HCT116 (cell line): ENCODE measurements at regions not wholly inside any gene's neighbourhood (a gene's known extent, or its start where the extent isn't known, plus 50 kb on each side); places are given as distances from the start of the nearest gene placed in this dataset.

Experiments used
- ATAC-seq: fragments of 200-7000 bp; cut with Tn5 transposase; 2 replicates; pipeline ENCODE4 v1.9.1; 2020; ENCODE audit warnings: mild to moderate bottlenecking, moderate library complexity
- BruUV-seq: library from RNA; stranded (reverse); fragments of 400-500 nt; replicated peaks from 2 replicates; lab custom pipeline; 2021; lab: Mats Ljungman, UMichigan
- CTCF ChIA-PET: fragments of 300-600 bp; sonication (Branson Sonifier 250); formaldehyde crosslinking; loops from one replicate; lab custom pipeline; 2021; ENCODE audit warnings: antibody characterized with exemption; lab: Charles Lee
- POLR2A ChIA-PET: fragments of 300-600, 350-600 bp; sonication (Branson Sonifier 250); formaldehyde crosslinking; loops from one replicate; lab custom pipeline; 2021; ENCODE audit warnings: antibody characterized with exemption; lab: Charles Lee
- RAD21 ChIA-PET, 2 experiments: fragments of 300-600 bp; sonication (Branson Sonifier 250); formaldehyde crosslinking; loops; one replicate each; lab custom pipeline; 2023; ENCODE audit warnings: low total read pairs in 2 of 2; ENCODE audit not compliant: uncharacterized antibody in 2 of 2, unreplicated experiment in 2 of 2, low non-redundant PET in 1 of 2; lab: Charles Lee
- DNase-seq: peaks from one replicate; pipeline ENCODE4 v3.0.0-alpha.2; 2010; ENCODE audit warnings: low read depth, low spot score
- H2AFZ ChIP-seq: fragments of 200-600 bp; shearing (Covaris generic), sonication (generic); 2 replicates; pipeline ENCODE4 v1.6.1; 2017; ENCODE audit warnings: low read depth, mixed run types, mixed read lengths, antibody characterized with exemption, low read length; ENCODE audit not compliant: poor library complexity, severe bottlenecking
- H3K27ac ChIP-seq: 2 replicates; pipeline ENCODE4 v1.5.1; 2012; ENCODE audit warnings: low read depth, low read length
- H3K27me3 ChIP-seq: fragments of 200-600 bp; sonication (generic); 2 replicates; pipeline ENCODE4 v1.6.1; 2016; ENCODE audit warnings: mixed run types, low read length, mixed read lengths; ENCODE audit not compliant: insufficient read depth
- H3K36me3 ChIP-seq, 2 experiments: fragments of 200-500 bp in 1 of 2; fragments of 200-600 bp in 1 of 2; sonication (Bioruptor generic) in 1 of 2; sonication (generic) in 1 of 2; 2 replicates each; pipeline versions ENCODE4 v1.5.1 to v1.6.1; 2014 to 2016; ENCODE audit warnings: low read length in 2 of 2, inconsistent platforms in 1 of 2, mixed read lengths in 1 of 2, mixed run types in 1 of 2; ENCODE audit not compliant: insufficient read depth in 2 of 2, control insufficient read depth in 1 of 2
- H3K4me1 ChIP-seq, 2 experiments: fragments of 200-600 bp in 1 of 2; sonication (generic) in 1 of 2; 2 replicates each; pipeline versions ENCODE4 v1.5.1 to v1.6.1; 2012 to 2017; ENCODE audit warnings: low read length in 2 of 2, inconsistent platforms in 1 of 2, mild to moderate bottlenecking in 1 of 2, mixed read lengths in 1 of 2, mixed run types in 1 of 2, moderate library complexity in 1 of 2; ENCODE audit not compliant: insufficient read depth in 2 of 2, control insufficient read depth in 1 of 2
- H3K4me2 ChIP-seq: fragments of 200-600 bp; sonication (generic); 2 replicates; pipeline ENCODE4 v1.6.1; 2017; ENCODE audit warnings: mixed run types, low read length, mixed read lengths
- H3K4me3 ChIP-seq, 2 experiments: fragments of 200-600 bp in 1 of 2; sonication (generic) in 1 of 2; replicated peaks in 1 of 2; 2 replicates each; pipeline ENCODE4 v1.5.1; 2011 to 2016; ENCODE audit warnings: low read length in 2 of 2, control low read depth in 1 of 2, low read depth in 1 of 2, mild to moderate bottlenecking in 1 of 2, mixed read lengths in 1 of 2, mixed run types in 1 of 2
- H3K79me2 ChIP-seq: fragments of 200-600 bp; sonication (generic); 2 replicates; pipeline ENCODE4 v1.6.1; 2017; ENCODE audit warnings: mild to moderate bottlenecking, mixed run types, low read length, moderate library complexity, mixed read lengths; ENCODE audit not compliant: insufficient read depth
- H3K9ac ChIP-seq: fragments of 200-600 bp; sonication (generic); 2 replicates; pipeline ENCODE4 v1.6.1; 2016; ENCODE audit warnings: low read length, mixed read lengths
- H3K9me2 ChIP-seq: fragments of 200-600 bp; sonication (generic), shearing (Covaris generic); 2 replicates; pipeline ENCODE4 v1.6.1; 2017; ENCODE audit warnings: mixed run types, mild to moderate bottlenecking, moderate library complexity; ENCODE audit not compliant: insufficient read depth
- H3K9me3 ChIP-seq, 2 experiments: fragments of 200-500 bp in 1 of 2; fragments of 200-600 bp in 1 of 2; sonication (Bioruptor generic) in 1 of 2; sonication (generic) in 1 of 2; 2 replicates each; pipeline ENCODE4 v1.6.1; 2014 to 2017; ENCODE audit warnings: low read length in 2 of 2, mixed read lengths in 2 of 2, inconsistent platforms in 1 of 2, low read depth in 1 of 2, mild to moderate bottlenecking in 1 of 2, mixed run types in 1 of 2, moderate library complexity in 1 of 2; ENCODE audit not compliant: control insufficient read depth in 1 of 2, insufficient read depth in 1 of 2
- H4K20me1 ChIP-seq: fragments of 200-600 bp; sonication (generic), shearing (Covaris generic); 2 replicates; pipeline ENCODE4 v1.6.1; 2017; ENCODE audit warnings: mixed run types, mild to moderate bottlenecking, moderate library complexity; ENCODE audit not compliant: insufficient read depth
- POLR2AphosphoS5 ChIP-seq: IDR thresholded peaks from 2 replicates; pipeline ENCODE4 v1.6.1; 2011; ENCODE audit warnings: mild to moderate bottlenecking, low read depth, low read length, moderate library complexity
- SRF ChIP-seq: IDR thresholded peaks from 2 replicates; pipeline ENCODE4 v1.6.1; 2012; ENCODE audit warnings: low read depth
- TCF7L2 ChIP-seq: IDR thresholded peaks from 2 replicates; pipeline ENCODE4 v1.7.0; 2011; ENCODE audit warnings: borderline replicate concordance, inconsistent platforms; ENCODE audit not compliant: insufficient read depth, insufficient read length; ENCODE audit errors: extremely low read depth
- intact Hi-C: fragments of 100-400 bp; cut with micrococcal nuclease; formaldehyde crosslinking; loops from 2 replicates; pipeline ENCODE4 v1.10.0; 2022
- TF ChIP-seq, protein P1 (sequence below), 3 experiments: fragments of 200-600 bp in 1 of 3; sonication (generic) in 1 of 3; IDR thresholded peaks in 2 of 3; conservative IDR thresholded peaks in 1 of 3; 2 replicates each; pipeline ENCODE4 v1.5.1; 2012 to 2017; ENCODE audit warnings: low read depth in 2 of 3, low read length in 2 of 3, antibody characterized with exemption in 1 of 3, borderline replicate concordance in 1 of 3, control low read depth in 1 of 3, mild to moderate bottlenecking in 1 of 3, mixed read lengths in 1 of 3, mixed run types in 1 of 3, moderate library complexity in 1 of 3; ENCODE audit not compliant: insufficient read depth in 1 of 3
- TF ChIP-seq, protein P2 (sequence below): IDR thresholded peaks from 2 replicates; pipeline ENCODE4 v1.6.1; 2011; ENCODE audit warnings: mild to moderate bottlenecking, low read length, moderate library complexity; ENCODE audit not compliant: insufficient replicate concordance; ENCODE audit errors: extremely low read depth

DNA sequence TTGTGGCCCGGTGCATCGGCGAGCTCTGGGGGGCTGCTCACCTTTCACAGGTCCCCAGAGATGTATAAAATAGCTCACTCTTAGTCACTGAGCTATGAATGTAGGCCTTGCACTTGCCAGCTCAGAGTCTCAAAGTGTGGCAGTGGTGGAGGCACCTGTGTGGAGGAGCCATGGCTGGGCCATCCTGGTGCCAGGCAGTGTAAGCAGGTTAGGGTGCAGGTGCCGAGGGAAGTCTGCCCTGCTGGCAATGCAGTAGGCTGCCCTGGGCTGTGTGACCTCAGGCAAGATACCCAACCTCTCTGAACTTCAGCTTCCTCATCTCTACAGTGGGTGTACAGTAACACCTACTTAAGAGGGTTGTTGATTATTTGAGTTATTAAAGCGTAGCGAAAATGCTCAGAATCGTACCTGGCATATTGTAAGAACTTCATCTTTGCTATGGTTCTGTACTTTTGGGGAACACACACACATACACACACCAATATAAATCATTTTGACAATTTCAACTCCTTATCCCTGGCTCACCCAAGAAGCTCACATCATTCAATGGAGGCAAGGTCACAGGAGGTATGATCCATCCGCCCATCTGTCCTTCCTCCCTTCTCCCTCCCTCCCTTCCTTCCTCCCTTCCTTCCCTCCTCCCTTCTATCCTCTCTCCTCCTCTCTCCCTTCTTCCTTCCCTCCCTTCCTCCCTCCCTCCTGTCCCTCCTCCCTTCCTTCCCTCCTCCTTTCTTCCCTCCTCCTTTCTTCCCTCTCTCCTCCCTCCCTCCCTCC lies 66.8 kb upstream of the STX16 start:
- BruUV-seq, result no TSS peak
- no peak overlapping the region for H2AFZ ChIP-seq
- H4K20me1 ChIP-seq, result no peaks in the 10 kb centered on the region
- peaks cover 19% of the 10 kb centered on the region; the same call in 1 of the 2 replicates for H3K27me3 ChIP-seq
- no peak overlapping the region for H3K27ac ChIP-seq
- ATAC-seq (no peak), DNase-seq (no peak)
- H3K4me1 ChIP-seq, result no peaks in the 10 kb centered on the region
- no peaks in the 10 kb centered on the region for H3K9me3 ChIP-seq
- H3K4me2 ChIP-seq, result no peak overlapping the region
- H3K9me2 ChIP-seq, result no peaks in the 10 kb centered on the region
- ChIA-PET RAD21 (no interaction called here), CTCF (no interaction called here), POLR2A (no interaction called here)
- no peaks in the 10 kb centered on the region for H3K79me2 ChIP-seq
- H3K4me3 ChIP-seq, result no peak overlapping the region
- intact Hi-C loops, result no loop called here
- no peak for TF ChIP-seq POLR2AphosphoS5
- TF ChIP-seq SRF, result no peak
- TF ChIP-seq, protein P1, sequence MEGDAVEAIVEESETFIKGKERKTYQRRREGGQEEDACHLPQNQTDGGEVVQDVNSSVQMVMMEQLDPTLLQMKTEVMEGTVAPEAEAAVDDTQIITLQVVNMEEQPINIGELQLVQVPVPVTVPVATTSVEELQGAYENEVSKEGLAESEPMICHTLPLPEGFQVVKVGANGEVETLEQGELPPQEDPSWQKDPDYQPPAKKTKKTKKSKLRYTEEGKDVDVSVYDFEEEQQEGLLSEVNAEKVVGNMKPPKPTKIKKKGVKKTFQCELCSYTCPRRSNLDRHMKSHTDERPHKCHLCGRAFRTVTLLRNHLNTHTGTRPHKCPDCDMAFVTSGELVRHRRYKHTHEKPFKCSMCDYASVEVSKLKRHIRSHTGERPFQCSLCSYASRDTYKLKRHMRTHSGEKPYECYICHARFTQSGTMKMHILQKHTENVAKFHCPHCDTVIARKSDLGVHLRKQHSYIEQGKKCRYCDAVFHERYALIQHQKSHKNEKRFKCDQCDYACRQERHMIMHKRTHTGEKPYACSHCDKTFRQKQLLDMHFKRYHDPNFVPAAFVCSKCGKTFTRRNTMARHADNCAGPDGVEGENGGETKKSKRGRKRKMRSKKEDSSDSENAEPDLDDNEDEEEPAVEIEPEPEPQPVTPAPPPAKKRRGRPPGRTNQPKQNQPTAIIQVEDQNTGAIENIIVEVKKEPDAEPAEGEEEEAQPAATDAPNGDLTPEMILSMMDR (IDR thresholded peaks at IDR 0.05 in 2 of 3, conservative IDR thresholded peaks at IDR 0.05 in 1 of 3; ENCODE audit: borderline replicate concordance in 1 of 3, insufficient read depth in 1 of 3, low read depth in 2 of 3, low read length in 2 of 3), result no peak
- no peak for TF ChIP-seq TCF7L2
- H3K36me3 ChIP-seq, result no peaks in the 10 kb centered on the region
- H3K9ac ChIP-seq, result no peak overlapping the region

DNA sequence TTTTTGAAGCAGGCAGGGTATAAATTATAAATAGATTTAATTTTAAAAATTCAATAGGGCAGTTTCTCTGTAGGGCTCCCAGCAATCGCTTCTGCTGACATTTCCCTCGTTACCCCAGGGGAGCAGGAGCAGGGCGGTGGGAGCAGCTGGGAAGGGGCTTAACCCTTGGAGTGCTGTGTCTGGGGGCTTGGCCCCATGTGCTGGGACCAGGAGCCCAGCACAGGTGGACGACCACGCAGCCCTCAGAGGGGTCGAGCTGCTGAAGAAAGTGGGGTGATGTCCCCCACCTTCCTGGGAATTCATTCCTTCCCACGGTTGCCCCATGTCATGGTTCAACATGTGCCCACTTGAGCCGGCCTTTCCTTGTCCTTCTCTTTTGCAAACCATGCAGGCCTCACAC lies 67.5 kb upstream of the STX16 start:
- Histone ChIP-seq H3K36me3 (no peaks in the 10 kb centered on the region), H3K4me2 (no peak overlapping the region), H3K9ac (no peak overlapping the region), H3K9me3 (no peaks in the 10 kb centered on the region), H3K9me2 (no peaks in the 10 kb centered on the region), H3K4me1 (no peaks in the 10 kb centered on the region), H2AFZ (no peak overlapping the region), H3K79me2 (no peaks in the 10 kb centered on the region), H4K20me1 (no peaks in the 10 kb centered on the region), H3K27ac (no peak overlapping the region), H3K27me3 (peaks cover 16% of the 10 kb centered on the region; the same call in 1 of the 2 replicates), H3K4me3 (no peak overlapping the region)
- no peak for DNase-seq
- no TSS peak for BruUV-seq
- POLR2A ChIA-PET, result no interaction called here
- CTCF ChIA-PET, result no interaction called here
- intact Hi-C loops, result no loop called here
- TF ChIP-seq, protein P2, sequence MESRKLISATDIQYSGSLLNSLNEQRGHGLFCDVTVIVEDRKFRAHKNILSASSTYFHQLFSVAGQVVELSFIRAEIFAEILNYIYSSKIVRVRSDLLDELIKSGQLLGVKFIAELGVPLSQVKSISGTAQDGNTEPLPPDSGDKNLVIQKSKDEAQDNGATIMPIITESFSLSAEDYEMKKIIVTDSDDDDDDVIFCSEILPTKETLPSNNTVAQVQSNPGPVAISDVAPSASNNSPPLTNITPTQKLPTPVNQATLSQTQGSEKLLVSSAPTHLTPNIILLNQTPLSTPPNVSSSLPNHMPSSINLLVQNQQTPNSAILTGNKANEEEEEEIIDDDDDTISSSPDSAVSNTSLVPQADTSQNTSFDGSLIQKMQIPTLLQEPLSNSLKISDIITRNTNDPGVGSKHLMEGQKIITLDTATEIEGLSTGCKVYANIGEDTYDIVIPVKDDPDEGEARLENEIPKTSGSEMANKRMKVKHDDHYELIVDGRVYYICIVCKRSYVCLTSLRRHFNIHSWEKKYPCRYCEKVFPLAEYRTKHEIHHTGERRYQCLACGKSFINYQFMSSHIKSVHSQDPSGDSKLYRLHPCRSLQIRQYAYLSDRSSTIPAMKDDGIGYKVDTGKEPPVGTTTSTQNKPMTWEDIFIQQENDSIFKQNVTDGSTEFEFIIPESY, result no peak
- RAD21 ChIA-PET, result no interaction called here
- no peak for ATAC-seq
